HG03575 (cell line): ENCODE measurements at regions not wholly inside any gene's neighbourhood (a gene's known extent, or its start where the extent isn't known, plus 50 kb on each side); places are given as distances from the start of the nearest gene placed in this dataset.

ENCODE experiments used
- ATAC-seq: cut with Tn5 transposase; IDR thresholded peaks from one replicate; pipeline ENCODE4 v1.9.1; 2021; ENCODE audit not compliant: unreplicated experiment, insufficient number of reproducible peaks, low FRiP score; ENCODE audit errors: extremely low read depth

GRCh38 chr3:178283561-178283960, 252.7 kb upstream of the KCNMB2 start:
- no peak for ATAC-seq

DNA sequence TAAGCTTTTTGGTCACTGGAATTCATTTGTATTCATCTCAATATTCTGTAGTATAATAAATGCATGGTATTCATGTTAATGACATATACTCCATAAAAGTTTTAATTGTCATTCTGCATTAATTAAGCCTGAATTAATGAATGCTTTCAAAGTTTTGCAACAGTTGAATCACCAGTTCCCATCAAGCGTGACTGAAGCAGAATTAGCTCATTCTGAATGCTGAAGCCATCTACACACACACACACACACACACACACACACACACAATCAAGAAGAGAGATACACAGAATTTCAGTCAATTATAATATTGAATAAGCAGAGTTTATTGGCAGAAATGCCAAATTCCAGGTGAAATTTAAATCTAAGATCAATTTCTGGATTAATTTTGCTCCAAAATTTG, 252.1 kb upstream of the KCNMB2 start:
- ATAC-seq = no peak

DNA sequence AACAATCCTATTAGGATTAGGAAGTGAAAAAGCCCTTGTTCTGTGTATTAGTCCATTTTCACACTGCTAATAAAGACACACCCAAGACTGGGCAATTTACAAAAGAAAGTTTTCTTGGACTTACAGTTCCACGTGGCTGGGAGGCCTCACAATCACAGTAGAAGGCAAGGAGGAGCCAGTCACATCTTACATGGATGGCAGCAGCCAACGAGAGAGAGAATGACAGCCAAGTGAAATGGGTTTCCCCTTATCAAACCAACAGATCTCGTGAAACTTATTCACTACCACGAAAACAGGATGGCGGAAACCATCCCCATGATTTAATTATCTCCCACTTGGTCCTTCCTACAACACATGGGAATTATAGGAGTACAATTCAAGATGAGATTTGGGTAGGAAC, 248.2 kb upstream of the KCNMB2 start:
- no peak for ATAC-seq

GRCh38 chr3:178289544-178290160, 246.6 kb upstream of the KCNMB2 start:
- ATAC-seq = no peak

GRCh38 chr3:178291574-178292370, 244.5 kb upstream of the KCNMB2 start:
- no peak for ATAC-seq

- ATAC-seq = no peak
These were observed 240.8 kb upstream of the KCNMB2 start for GRCh38 chr3:178295292-178295912.

- ATAC-seq = no peak
These were observed 239.0 kb upstream of the KCNMB2 start for GRCh38 chr3:178297199-178297598.

GRCh38 chr3:178297740-178298139, 238.5 kb upstream of the KCNMB2 start:
- no peak for ATAC-seq

DNA sequence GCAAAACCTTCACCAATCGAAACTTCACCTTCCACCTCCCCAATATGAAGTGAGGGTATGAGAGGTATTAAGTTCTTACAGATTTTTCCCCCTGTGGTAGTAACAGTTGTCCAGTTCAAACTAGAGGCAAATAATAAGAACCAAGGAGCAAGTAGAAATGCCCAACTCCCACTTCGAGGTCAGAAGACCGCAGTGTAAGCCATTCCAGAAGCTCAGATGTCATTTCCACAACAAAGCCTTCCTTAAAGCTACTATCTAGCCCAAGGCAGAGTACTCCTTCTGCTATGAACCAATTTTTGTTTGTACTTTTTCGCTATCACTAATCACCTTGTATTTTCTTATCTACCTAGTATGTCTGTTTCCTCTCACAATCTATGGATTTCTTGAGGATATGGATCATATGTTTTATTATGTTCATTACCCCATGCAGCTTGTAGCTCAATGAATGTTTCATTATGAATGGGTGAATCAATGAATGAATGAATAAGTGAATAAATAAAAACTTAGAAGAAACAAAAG, 235.7 kb upstream of the KCNMB2 start:
- ATAC-seq = no peak

DNA sequence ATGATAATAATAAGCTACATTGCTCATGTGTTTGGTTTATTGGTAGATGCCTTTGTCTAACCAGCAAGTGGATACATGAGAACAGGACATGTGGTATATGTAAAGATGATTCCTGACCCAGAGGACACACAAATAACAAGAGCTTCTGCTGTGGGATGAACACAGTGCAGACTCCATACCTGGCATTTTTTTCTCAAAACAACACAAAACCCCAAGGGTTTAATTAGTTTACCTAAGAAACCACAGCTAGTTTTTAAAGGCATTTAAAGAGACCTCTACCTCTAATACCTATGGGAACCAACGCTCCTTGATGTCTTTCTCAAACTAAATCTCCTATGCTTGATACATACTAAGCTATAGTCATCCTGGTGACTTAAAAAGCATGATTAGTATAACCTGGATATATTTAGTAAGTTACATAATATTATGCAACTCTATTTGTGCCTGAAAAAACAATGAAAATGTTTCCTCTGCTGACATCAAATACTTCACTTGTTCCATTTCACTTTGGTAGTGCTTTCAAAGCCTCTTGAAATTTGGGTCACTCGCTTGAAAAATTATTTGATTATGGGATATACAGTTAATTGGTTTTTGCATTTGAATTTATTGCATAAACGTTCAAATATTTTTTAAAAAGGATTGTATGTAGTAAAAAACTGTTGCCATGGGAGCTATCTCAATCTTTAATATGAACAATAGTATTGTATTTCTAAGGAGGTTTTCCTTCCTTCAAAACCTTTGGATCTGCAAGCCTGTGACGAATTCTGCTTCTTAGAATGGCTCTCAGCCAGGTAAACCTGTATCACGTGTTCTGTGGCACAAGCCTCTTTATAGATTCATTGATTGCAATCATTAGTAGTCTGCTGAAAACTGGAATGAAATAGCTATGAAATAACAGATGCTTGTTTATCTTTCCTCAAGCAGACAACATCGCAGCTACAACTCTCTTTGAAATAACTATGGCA, 233.0 kb upstream of the KCNMB2 start:
- ATAC-seq = no peak

DNA sequence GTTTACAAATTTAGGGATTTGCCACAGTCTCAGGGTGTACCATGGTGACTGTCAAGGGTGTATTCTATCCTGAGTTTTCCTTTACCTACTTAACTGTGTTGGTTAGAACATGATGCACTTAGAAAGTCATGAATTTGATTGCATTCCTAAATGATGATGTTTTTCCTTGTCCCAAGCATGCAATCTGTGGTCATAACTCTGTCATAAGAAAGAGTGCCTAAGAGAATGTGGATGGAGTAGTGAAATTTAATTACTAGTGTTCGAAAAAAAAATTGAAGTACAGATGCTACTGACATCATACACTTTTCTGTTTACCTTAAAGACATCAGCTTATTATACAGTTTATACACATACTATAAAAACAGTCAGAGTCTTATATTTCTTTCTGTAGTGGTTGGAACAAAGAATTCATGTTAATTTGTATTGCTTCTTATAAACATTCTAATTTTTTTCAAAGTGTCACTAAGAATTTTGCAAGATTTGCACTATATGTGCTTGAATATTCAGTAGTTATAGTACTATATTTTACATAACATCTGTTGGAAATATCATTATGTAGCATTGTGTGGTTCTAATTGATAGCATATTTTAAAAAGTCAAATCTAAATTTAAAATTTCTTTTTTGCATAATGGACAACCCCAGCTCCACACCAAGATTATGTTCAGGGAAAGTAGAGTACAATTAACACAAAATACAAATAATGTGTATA, 231.3 kb upstream of the KCNMB2 start:
- ATAC-seq = no peak

GRCh38 chr3:178306432-178307115, 229.7 kb upstream of the KCNMB2 start:
- no peak for ATAC-seq

GRCh38 chr3:178308771-178309170, 227.5 kb upstream of the KCNMB2 start:
- ATAC-seq = no peak

DNA sequence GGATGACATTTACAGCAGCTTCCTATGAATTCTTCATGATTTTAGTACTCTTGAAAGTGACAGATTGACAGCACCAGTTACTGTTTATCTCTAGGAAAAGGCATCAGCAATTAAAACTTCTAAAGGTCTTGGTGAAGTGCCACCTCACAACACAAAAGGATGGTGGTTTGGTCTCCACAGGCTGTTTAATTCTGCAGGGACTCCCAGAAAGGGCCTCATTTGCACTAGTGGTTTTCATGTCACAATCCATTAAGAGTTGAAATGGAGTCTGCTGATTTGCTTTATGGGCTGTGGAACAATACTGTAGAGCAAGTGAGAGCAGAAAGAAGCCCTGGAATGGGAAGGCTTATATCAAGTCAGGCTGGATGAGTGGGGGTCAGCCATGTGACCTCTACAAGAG, 225.3 kb upstream of the KCNMB2 start:
- ATAC-seq = no peak

DNA sequence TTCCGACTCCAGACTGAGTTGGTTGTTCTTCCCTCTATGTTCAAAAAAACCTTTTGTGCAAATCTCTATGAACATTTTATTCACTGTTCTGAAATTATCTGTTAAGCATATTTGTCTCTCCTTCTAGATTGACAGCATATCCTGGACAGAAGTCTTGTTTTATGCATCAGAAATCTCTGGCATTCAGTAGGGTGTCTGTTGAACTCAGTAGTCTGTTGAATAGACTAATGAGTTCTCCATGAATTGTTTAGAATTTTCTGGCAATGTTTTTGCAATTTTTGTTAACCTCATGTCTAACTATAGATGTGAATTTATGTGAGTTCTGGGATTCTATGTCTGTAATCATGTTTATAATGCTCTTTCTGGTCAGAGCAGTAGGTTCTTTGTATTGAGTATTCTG, 222.5 kb upstream of the KCNMB2 start:
- no peak for ATAC-seq

- no peak for ATAC-seq
These were observed 217.9 kb upstream of the KCNMB2 start for GRCh38 chr3:178318340-178318739.

DNA sequence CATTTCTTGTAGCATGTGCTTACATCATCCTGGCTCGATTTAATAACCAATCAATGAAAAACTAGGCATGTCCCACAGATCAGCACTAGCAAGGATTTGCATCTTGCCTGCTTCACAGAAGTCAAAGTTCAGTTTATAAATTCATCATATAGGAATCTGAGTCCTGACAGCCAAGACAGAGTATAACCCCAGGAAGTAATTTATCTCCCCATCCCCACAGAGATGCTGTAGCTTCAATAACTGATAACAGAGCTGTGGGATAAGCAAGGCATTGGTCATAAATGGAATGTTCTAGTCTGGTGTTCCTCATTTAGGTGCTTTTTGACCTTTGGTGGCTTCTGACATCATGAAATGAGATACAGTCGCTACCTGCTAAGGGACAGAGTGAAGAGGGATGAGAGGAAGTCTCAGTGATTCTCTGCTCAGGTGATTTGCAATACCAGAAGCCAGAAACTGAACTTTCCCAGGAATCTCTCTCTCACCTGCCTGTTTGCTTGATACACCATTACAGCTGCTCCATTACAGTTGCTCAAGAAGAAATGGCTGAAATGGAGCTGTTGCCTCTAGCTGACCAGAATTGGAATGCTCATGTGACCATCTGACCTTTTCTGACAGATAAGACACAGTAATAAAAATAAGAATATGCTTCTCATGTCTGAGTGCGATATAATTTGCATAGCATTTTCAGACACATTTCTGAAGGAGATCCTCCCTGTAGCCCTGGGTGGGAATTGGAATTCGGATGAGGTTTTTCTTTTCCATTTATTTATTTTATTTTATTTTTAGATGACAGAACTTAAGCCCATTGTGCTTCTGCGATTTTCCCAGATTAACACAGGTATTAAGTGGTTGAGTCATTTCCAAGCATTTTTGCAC, 217.1 kb upstream of the KCNMB2 start:
- ATAC-seq = no peak
